SK-N-SH treated with all-trans-retinoic acid at 6 μM for 48 hours (cell line): ENCODE measurements at regions not wholly inside any gene's neighbourhood (a gene's known extent, or its start where the extent isn't known, plus 50 kb on each side); places are given as distances from the start of the nearest gene placed in this dataset.

Source experiments
- ARNTL ChIP-seq: fragments of 450-650 bp; formaldehyde crosslinking; IDR thresholded peaks from 2 replicates; pipeline ENCODE4 v1.5.0; 2020; ENCODE audit warnings: low read depth, mild to moderate bottlenecking, moderate library complexity, borderline replicate concordance
- PATZ1 ChIP-seq: fragments of 250-450 bp; sonication (Bioruptor Pico); IDR thresholded peaks from 2 replicates; pipeline ENCODE4 v1.8.0; 2020; ENCODE audit warnings: mild to moderate bottlenecking, moderate library complexity, borderline replicate concordance
- POU6F1 ChIP-seq: fragments of 250-450 bp; sonication (Bioruptor Pico); IDR thresholded peaks from 2 replicates; pipeline ENCODE4 v1.8.0; 2021; ENCODE audit warnings: low read depth, mild to moderate bottlenecking, moderate library complexity, borderline replicate concordance

GRCh38 chrX:40199704-40200103, 101.9 kb upstream of the BCOR start:
- TF ChIP-seq PATZ1 (CRISPR knock-in tag) (no peak), POU6F1 (CRISPR knock-in tag) (no peak), ARNTL (CRISPR knock-in tag) (no peak)
